Endothelial cell of umbilical vein (primary cell): ENCODE measurements at regions not wholly inside any gene's neighbourhood (a gene's known extent, or its start where the extent isn't known, plus 50 kb on each side); places are given as distances from the start of the nearest gene placed in this dataset.
"Not testable (repeated sequence)": the region's sequence is repeated elsewhere in the genome, so short reads cannot be mapped to it uniquely, and the experiment has no call there.

Experiments used
- BruUV-seq: library from RNA; stranded (reverse); fragments of 400-500 nt; replicated peaks from 2 replicates; lab custom pipeline; 2021; lab: Mats Ljungman, UMichigan
- CTCF ChIA-PET: fragments of 300-600, 350-600 bp; sonication (Branson Sonifier 250); formaldehyde crosslinking; loops from one replicate; lab custom pipeline; 2021; ENCODE audit warnings: antibody characterized with exemption, inconsistent platforms; lab: Charles Lee
- POLR2A ChIA-PET: fragments of 300-600, 350-600 bp; sonication (Branson Sonifier 250); formaldehyde crosslinking; loops from one replicate; lab custom pipeline; 2021; ENCODE audit warnings: antibody characterized with exemption, inconsistent platforms; lab: Charles Lee
- DNase-seq: peaks from one replicate; pipeline ENCODE4 v3.0.0-alpha.2; 2011; ENCODE audit warnings: low read depth, low spot score
- FAIRE-seq: peaks from 2 replicates; lab custom pipeline; 2011; peaks lifted over from hg19 to GRCh38; lab: Jason Lieb, UNC
- H2AFZ ChIP-seq: 2 replicates; pipeline ENCODE4 v1.6.0; 2012; ENCODE audit warnings: low read depth, low read length, control low read depth, inconsistent platforms
- H3K27ac ChIP-seq: 2 replicates; pipeline ENCODE4 v1.5.1; 2011; ENCODE audit warnings: low read depth, mild to moderate bottlenecking, control low read depth, low read length, moderate library complexity; ENCODE audit not compliant: insufficient read depth
- H3K27me3 ChIP-seq, 2 experiments: 2 replicates each; pipeline versions ENCODE4 v1.6.0 to v1.6.1; 2011; ENCODE audit warnings: low read length in 2 of 2, mixed read lengths in 1 of 2; ENCODE audit not compliant: control insufficient read depth in 2 of 2, insufficient read depth in 2 of 2
- H3K36me3 ChIP-seq, 2 experiments: 2 replicates in 1 of 2; 3 replicates in 1 of 2; pipeline ENCODE4 v1.5.1; 2011; ENCODE audit warnings: low read length in 2 of 2, mild to moderate bottlenecking in 1 of 2, moderate library complexity in 1 of 2; ENCODE audit not compliant: control insufficient read depth in 2 of 2, insufficient read depth in 2 of 2; ENCODE audit errors: extremely low read depth in 1 of 2
- H3K4me1 ChIP-seq: 3 replicates; pipeline ENCODE4 v1.5.1; 2011; ENCODE audit warnings: mild to moderate bottlenecking, low read length; ENCODE audit not compliant: control insufficient read depth, insufficient read depth; ENCODE audit errors: extremely low read depth
- H3K4me2 ChIP-seq: 2 replicates; pipeline ENCODE4 v1.6.1; 2011; ENCODE audit warnings: low read length, control low read depth, mixed read lengths; ENCODE audit not compliant: insufficient read depth
- H3K4me3 ChIP-seq, 3 experiments: fragments of 200-600 bp in 1 of 3; sonication (generic), shearing (Covaris generic) in 1 of 3; replicated peaks in 1 of 3; 2 replicates each; pipeline ENCODE4 v1.5.1; 2011 to 2016; ENCODE audit warnings: control low read depth in 3 of 3, low read length in 3 of 3, mild to moderate bottlenecking in 2 of 3, inconsistent platforms in 1 of 3, low read depth in 1 of 3, moderate library complexity in 1 of 3; ENCODE audit not compliant: insufficient read depth in 1 of 3
- H3K79me2 ChIP-seq: 2 replicates; pipeline ENCODE4 v1.6.0; 2012; ENCODE audit warnings: low read length, inconsistent platforms; ENCODE audit not compliant: control insufficient read depth, insufficient read depth
- H3K9ac ChIP-seq: replicated peaks from 2 replicates; pipeline ENCODE3; 2011; ENCODE audit warnings: low read length, control low read depth; ENCODE audit not compliant: insufficient read depth; ENCODE audit errors: extremely low read depth
- H3K9me1 ChIP-seq: replicated peaks from 3 replicates; pipeline ENCODE4 v1.6.0; 2011; ENCODE audit warnings: mild to moderate bottlenecking, low read length; ENCODE audit not compliant: control insufficient read depth, insufficient read depth; ENCODE audit errors: extremely low read depth
- H3K9me3 ChIP-seq: replicated peaks from 2 replicates; pipeline ENCODE4 v1.5.1; 2012; ENCODE audit warnings: low read length, inconsistent platforms; ENCODE audit not compliant: control insufficient read depth, insufficient read depth
- H4K20me1 ChIP-seq: replicated peaks from 2 replicates; pipeline ENCODE3; 2011; ENCODE audit warnings: mild to moderate bottlenecking, low read length; ENCODE audit not compliant: control insufficient read depth, insufficient read depth; ENCODE audit errors: extremely low read depth
- CTCF ChIP-seq, 2 donors: IDR thresholded peaks; 1 replicate in 1 of 2; 2 replicates in 1 of 2; pipeline ENCODE4 v1.5.1; 2011; ENCODE audit warnings: low read length in 2 of 2, mild to moderate bottlenecking in 2 of 2, moderate library complexity in 2 of 2, control low read depth in 1 of 2, inconsistent platforms in 1 of 2, low read depth in 1 of 2; ENCODE audit not compliant: insufficient read depth in 1 of 2; ENCODE audit errors: extremely low read depth in 1 of 2
- EZH2 ChIP-seq: IDR thresholded peaks from 2 replicates; pipeline ENCODE4 v1.6.1; 2012; ENCODE audit warnings: borderline replicate concordance, low read depth, mild to moderate bottlenecking, moderate library complexity, low read length, inconsistent platforms; ENCODE audit not compliant: severe bottlenecking
- FOS ChIP-seq: IDR thresholded peaks from 2 replicates; pipeline ENCODE4 v1.6.1; 2011; ENCODE audit warnings: mild to moderate bottlenecking, low read length, moderate library complexity, borderline replicate concordance; ENCODE audit not compliant: insufficient read depth
- GATA2 ChIP-seq: IDR thresholded peaks from 2 replicates; pipeline ENCODE4 v1.7.0; 2011; ENCODE audit warnings: low read depth, mild to moderate bottlenecking, moderate library complexity, mixed read lengths, low read length; ENCODE audit not compliant: insufficient read length, insufficient read depth
- JUN ChIP-seq: IDR thresholded peaks from 2 replicates; pipeline ENCODE4 v1.6.1; 2011; ENCODE audit warnings: borderline replicate concordance, low read depth; ENCODE audit not compliant: insufficient read length, insufficient read depth
- MAX ChIP-seq: IDR thresholded peaks from 2 replicates; pipeline ENCODE4 v1.6.1; 2011; ENCODE audit not compliant: insufficient read depth, insufficient read length
- MYC ChIP-seq: IDR thresholded peaks from one replicate; pipeline ENCODE4 v1.6.1; 2011; ENCODE audit warnings: mild to moderate bottlenecking, low read depth, low read length
- POLR2A ChIP-seq: IDR thresholded peaks from 2 replicates; pipeline ENCODE4 v1.6.1; 2012; ENCODE audit warnings: low read depth, mild to moderate bottlenecking, control low read depth, low read length
- POLR2AphosphoS5 ChIP-seq: IDR thresholded peaks from 2 replicates; pipeline ENCODE4 v1.6.1; 2012; ENCODE audit warnings: low read depth, mild to moderate bottlenecking, control low read depth, low read length, moderate library complexity; ENCODE audit not compliant: insufficient read depth
- dilution Hi-C: fragments of 300-500 bp; cut with MboI; formaldehyde crosslinking; loops from one replicate; pipeline ENCODE4 v1.15.0; 2019; ENCODE audit warnings: low sequenced_read_pairs; ENCODE audit not compliant: extremely low pct_ligation_motif_present
- intact Hi-C: fragments of 100-400 bp; cut with micrococcal nuclease; formaldehyde crosslinking; loops from one replicate; pipeline ENCODE4 v1.10.0; 2022

- no peak overlapping the region for H3K9ac ChIP-seq
- no peaks in the 10 kb centered on the region for H3K36me3 ChIP-seq
- no TSS peak for BruUV-seq
- no peak overlapping the region for H2AFZ ChIP-seq
- H3K27me3 ChIP-seq, result no peaks in the 10 kb centered on the region
- ChIA-PET CTCF (interaction anchor here (0.8 kb wide), 2 partner anchors 9 to 47 kb away, joined by 3 to 4 read pairs; no protein-coding TSS in a partner anchor), POLR2A (no interaction called here)
- peaks cover 9% of the 10 kb centered on the region for H3K4me1 ChIP-seq
- DNase-seq (peak; percentile 20), FAIRE-seq (no peak)
- no peaks in the 10 kb centered on the region for H3K9me3 ChIP-seq
- H3K79me2 ChIP-seq, result no peaks in the 10 kb centered on the region
- H3K4me3 ChIP-seq, result no peak overlapping the region
- no peaks in the 10 kb centered on the region for H4K20me1 ChIP-seq
- H3K4me2 ChIP-seq, result no peak overlapping the region
- no peaks in the 10 kb centered on the region for H3K9me1 ChIP-seq
- H3K27ac ChIP-seq, result no peak overlapping the region
- TF ChIP-seq POLR2AphosphoS5 (no peak), EZH2 (no peak), MAX (no peak), CTCF (IDR thresholded peaks at IDR 0.05; ENCODE audit: extremely low read depth in 1 of 2, insufficient read depth in 1 of 2, low read depth in 1 of 2, low read length in 2 of 2) (no peak), GATA2 (no peak), MYC (no peak), POLR2A (no peak), JUN (no peak), FOS (no peak)
- dilution Hi-C loops (no loop called here), intact Hi-C loops (no loop called here)
Measured at GRCh38 chr12:105659355-105660075, 329.0 kb downstream of the C12orf75 start.

- FAIRE-seq, BruUV-seq, intact Hi-C loops: not testable (repeated sequence)
Measured at GRCh38 chr12:105664765-105665164, 334.3 kb downstream of the C12orf75 start.

More at GRCh38 chr12:105664765-105665164, 334.3 kb downstream of the C12orf75 start:
- DNase-seq, H3K27ac ChIP-seq, H3K36me3 ChIP-seq, CTCF ChIA-PET, H3K9ac ChIP-seq, H3K4me3 ChIP-seq, H3K27me3 ChIP-seq, H3K4me2 ChIP-seq, POLR2A ChIA-PET, H2AFZ ChIP-seq, dilution Hi-C loops, H3K9me3 ChIP-seq, H3K4me1 ChIP-seq, H3K79me2 ChIP-seq, H3K9me1 ChIP-seq, H4K20me1 ChIP-seq: not testable (repeated sequence)
